CD4-positive, alpha-beta memory T cell (primary cell): ENCODE measurements at regions not wholly inside any gene's neighbourhood (a gene's known extent, or its start where the extent isn't known, plus 50 kb on each side); places are given as distances from the start of the nearest gene placed in this dataset.
"Not testable (repeated sequence)": the region's sequence is repeated elsewhere in the genome, so short reads cannot be mapped to it uniquely, and the experiment has no call there.

Experiments used
- CTCF ChIA-PET: fragments of 350-600 bp; sonication (Branson Sonifier 250); formaldehyde crosslinking; loops from one replicate; lab custom pipeline; 2021; ENCODE audit warnings: inconsistent platforms; ENCODE audit not compliant: partially characterized antibody; lab: Charles Lee
- POLR2A ChIA-PET: fragments of 350-600 bp; sonication (Branson Sonifier 250); formaldehyde crosslinking; loops from one replicate; lab custom pipeline; 2021; ENCODE audit not compliant: partially characterized antibody; lab: Charles Lee
- DNase-seq, 5 donors: peaks; one replicate each; pipeline versions ENCODE4 v3.0.0 to v3.0.0-alpha.2; 2020 to 2022; ENCODE audit warnings: mixed read lengths in 1 of 5
- H3K27ac ChIP-seq: one replicate; pipeline ENCODE4 v1.7.0; 2013; ENCODE audit warnings: low read depth, low read length
- H3K27me3 ChIP-seq: 2 replicates; pipeline ENCODE4 v1.7.0; 2013; ENCODE audit warnings: mild to moderate bottlenecking, low read length, moderate library complexity; ENCODE audit not compliant: insufficient read depth
- H3K36me3 ChIP-seq: 2 replicates; pipeline ENCODE4 v1.7.0; 2013; ENCODE audit warnings: mild to moderate bottlenecking, low read length, moderate library complexity; ENCODE audit not compliant: insufficient read depth
- H3K4me1 ChIP-seq: 2 replicates; pipeline ENCODE4 v1.7.0; 2013; ENCODE audit warnings: mild to moderate bottlenecking, low read length, moderate library complexity; ENCODE audit not compliant: insufficient read depth
- H3K4me3 ChIP-seq, 2 donors: one replicate each; pipeline ENCODE4 v1.7.0; 2013; ENCODE audit warnings: low read length in 2 of 2, mild to moderate bottlenecking in 1 of 2
- H3K9me3 ChIP-seq, 2 donors: one replicate each; pipeline ENCODE4 v1.7.0; 2013; ENCODE audit warnings: low read length in 2 of 2, control low read depth in 1 of 2; ENCODE audit not compliant: control insufficient read depth in 1 of 2
- H3K27ac Mint-ChIP-seq, 7 donors: one replicate each; pipeline ENCODE4 v1.8.0; 2020 to 2021; ENCODE audit warnings: mixed read lengths in 7 of 7, mild to moderate bottlenecking in 6 of 7, inconsistent platforms in 3 of 7, moderate library complexity in 3 of 7
- H3K27me3 Mint-ChIP-seq, 2 donors: one replicate each; pipeline ENCODE4 v1.8.0; 2020 to 2021; ENCODE audit warnings: mixed read lengths in 2 of 2
- H3K36me3 Mint-ChIP-seq, 2 donors: one replicate each; pipeline ENCODE4 v1.8.0; 2020 to 2021; ENCODE audit warnings: mixed read lengths in 2 of 2, inconsistent platforms in 1 of 2, mild to moderate bottlenecking in 1 of 2
- H3K4me1 Mint-ChIP-seq, 4 donors: one replicate each; pipeline ENCODE4 v1.8.0; 2020 to 2021; ENCODE audit warnings: mixed read lengths in 4 of 4, mild to moderate bottlenecking in 1 of 4
- H3K4me3 Mint-ChIP-seq, 8 donors: one replicate each; pipeline ENCODE4 v1.8.0; 2020 to 2021; ENCODE audit warnings: mixed read lengths in 8 of 8, mild to moderate bottlenecking in 7 of 8, moderate library complexity in 6 of 8, inconsistent platforms in 3 of 8
- H3K9me3 Mint-ChIP-seq, 8 donors: one replicate each; pipeline ENCODE4 v1.8.0; 2020 to 2021; ENCODE audit warnings: mixed read lengths in 8 of 8, mild to moderate bottlenecking in 5 of 8, inconsistent platforms in 3 of 8, moderate library complexity in 1 of 8
- intact Hi-C: fragments of 100-400 bp; cut with micrococcal nuclease; formaldehyde crosslinking; loops from one replicate; pipeline ENCODE4 v1.15.1; 2023

DNA sequence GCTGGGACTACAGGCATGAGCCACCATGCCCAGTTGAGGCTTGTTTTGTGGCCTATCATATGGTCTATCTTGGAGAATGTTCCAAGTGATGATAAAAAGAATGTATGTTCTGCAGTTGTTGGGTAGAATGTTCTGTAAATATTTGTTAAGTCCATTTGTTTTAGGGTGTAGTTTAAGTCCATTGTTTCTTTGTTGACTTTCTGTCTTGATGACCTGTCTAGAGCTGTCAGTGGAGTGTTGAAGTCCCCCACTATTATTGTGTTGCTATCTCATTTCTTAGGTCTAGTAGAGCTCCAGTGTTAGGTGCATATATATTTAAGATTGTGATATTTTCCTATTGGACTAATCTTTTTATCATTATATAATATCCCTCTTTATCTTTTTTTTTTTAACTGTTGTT is 284.3 kb upstream of the EXOC2 start:
- CTCF ChIA-PET, H3K9me3 ChIP-seq, H3K4me1 ChIP-seq, POLR2A ChIA-PET, intact Hi-C loops, H3K4me1 Mint-ChIP-seq, H3K27ac ChIP-seq, H3K4me3 ChIP-seq, H3K27me3 Mint-ChIP-seq, H3K36me3 ChIP-seq, H3K4me3 Mint-ChIP-seq, H3K36me3 Mint-ChIP-seq, H3K27ac Mint-ChIP-seq, DNase-seq, H3K27me3 ChIP-seq: not testable (repeated sequence)
- H3K9me3 Mint-ChIP-seq, result peaks cover 10 to 45% (median 28%) of the 10 kb centered on the region in 8 donors

GRCh38 chr6:971981-972640 is 279.2 kb upstream of the EXOC2 start:
- intact Hi-C loops, result no loop called here
- Mint-ChIP-seq H3K27ac (no peak overlapping the region), H3K4me1 (no peaks in the 10 kb centered on the region), H3K4me3 (no peak overlapping the region), H3K27me3 (peaks cover 2% of the 10 kb centered on the region in 2 donors), H3K36me3 (no peaks in the 10 kb centered on the region), H3K9me3 (peaks cover 8 to 25% (median 19%) of the 10 kb centered on the region in 8 donors)
- Histone ChIP-seq H3K9me3 (no peaks in the 10 kb centered on the region), H3K4me1 (no peaks in the 10 kb centered on the region), H3K4me3 (no peak overlapping the region), H3K36me3 (no peaks in the 10 kb centered on the region), H3K27me3 (no peaks in the 10 kb centered on the region), H3K27ac (no peak overlapping the region)
- ChIA-PET POLR2A (no interaction called here), CTCF (no interaction called here)
- no peak for DNase-seq

GRCh38 chr6:968791-969190 is 275.9 kb upstream of the EXOC2 start:
- Mint-ChIP-seq H3K36me3 (no peaks in the 10 kb centered on the region), H3K27me3 (peaks cover 3 to 8% of the 10 kb centered on the region in 2 donors), H3K4me3 (no peak overlapping the region), H3K27ac (no peak overlapping the region), H3K9me3 (peaks cover 0 to 2% (median 0%) of the 10 kb centered on the region in 8 donors), H3K4me1 (no peaks in the 10 kb centered on the region)
- intact Hi-C loops, result no loop called here
- no peak overlapping the region for H3K4me3 ChIP-seq
- POLR2A ChIA-PET, result no interaction called here
- no peaks in the 10 kb centered on the region for H3K36me3 ChIP-seq
- no peak overlapping the region for H3K27ac ChIP-seq
- H3K9me3 ChIP-seq, result no peaks in the 10 kb centered on the region
- no peak for DNase-seq
- H3K27me3 ChIP-seq, result no peaks in the 10 kb centered on the region
- CTCF ChIA-PET, result no interaction called here
- H3K4me1 ChIP-seq, result no peaks in the 10 kb centered on the region

DNA sequence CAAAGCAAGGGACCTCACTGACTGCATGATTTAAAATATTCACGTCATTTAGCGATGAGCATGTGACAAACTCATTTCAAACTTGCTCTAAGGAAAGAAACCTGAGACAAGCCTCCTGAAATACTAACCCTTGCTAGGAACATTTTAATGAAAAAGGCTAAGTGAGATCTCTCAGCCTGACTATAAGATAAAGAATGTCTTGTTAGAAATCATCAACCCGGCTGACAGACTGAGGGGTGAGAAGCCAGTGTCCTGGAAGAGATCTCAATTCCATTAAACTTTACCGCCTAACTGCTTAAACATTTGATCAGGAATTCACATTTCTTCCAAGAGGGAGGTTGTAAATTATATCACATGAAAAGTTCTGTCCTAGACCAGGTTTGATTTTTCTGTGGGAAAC is 274.8 kb upstream of the EXOC2 start:
- DNase-seq, result no peak
- H3K4me1 ChIP-seq, result no peaks in the 10 kb centered on the region
- intact Hi-C loops, result no loop called here
- no peak overlapping the region for H3K27ac Mint-ChIP-seq
- no peak overlapping the region for H3K4me3 ChIP-seq
- ChIA-PET CTCF (no interaction called here), POLR2A (no interaction called here)
- H3K27me3 ChIP-seq, result no peaks in the 10 kb centered on the region
- H3K9me3 ChIP-seq, result no peaks in the 10 kb centered on the region
- H3K27me3 Mint-ChIP-seq, result peaks cover 3 to 8% of the 10 kb centered on the region in 2 donors
- H3K36me3 ChIP-seq, result no peaks in the 10 kb centered on the region
- no peak overlapping the region for H3K4me3 Mint-ChIP-seq
- H3K36me3 Mint-ChIP-seq, result no peaks in the 10 kb centered on the region
- H3K9me3 Mint-ChIP-seq, result peaks cover 0 to 2% (median 0%) of the 10 kb centered on the region in 8 donors
- H3K4me1 Mint-ChIP-seq, result no peaks in the 10 kb centered on the region
- no peak overlapping the region for H3K27ac ChIP-seq

DNA sequence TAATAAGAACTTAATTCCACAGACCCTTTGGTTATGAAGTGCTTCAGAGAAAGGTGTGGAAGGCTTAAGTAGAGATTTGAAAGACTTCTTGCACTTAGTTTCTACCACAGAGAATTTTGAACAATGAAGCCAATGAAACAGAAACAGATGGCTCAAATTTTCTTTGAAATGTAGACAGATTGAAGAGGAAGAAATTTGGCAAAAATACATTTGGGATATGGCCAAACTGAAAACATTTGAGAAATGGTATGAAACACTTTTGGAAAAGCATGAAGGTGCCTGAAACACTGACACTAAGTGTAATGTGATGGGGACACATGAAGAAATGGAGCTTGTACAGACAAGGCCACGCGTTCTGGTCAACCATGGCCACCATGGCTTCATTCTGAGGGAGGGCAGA is 272.4 kb upstream of the EXOC2 start:
- Histone ChIP-seq H3K4me3 (no peak overlapping the region), H3K9me3 (no peaks in the 10 kb centered on the region), H3K27ac (no peak overlapping the region), H3K27me3 (no peaks in the 10 kb centered on the region), H3K36me3 (no peaks in the 10 kb centered on the region), H3K4me1 (no peaks in the 10 kb centered on the region)
- CTCF ChIA-PET, result no interaction called here
- POLR2A ChIA-PET, result no interaction called here
- Mint-ChIP-seq H3K27me3 (peaks cover 6 to 8% of the 10 kb centered on the region in 2 donors), H3K27ac (no peak overlapping the region), H3K36me3 (no peaks in the 10 kb centered on the region), H3K4me3 (no peak overlapping the region), H3K4me1 (no peaks in the 10 kb centered on the region), H3K9me3 (no peaks in the 10 kb centered on the region)
- no peak for DNase-seq
- intact Hi-C loops, result no loop called here

DNA sequence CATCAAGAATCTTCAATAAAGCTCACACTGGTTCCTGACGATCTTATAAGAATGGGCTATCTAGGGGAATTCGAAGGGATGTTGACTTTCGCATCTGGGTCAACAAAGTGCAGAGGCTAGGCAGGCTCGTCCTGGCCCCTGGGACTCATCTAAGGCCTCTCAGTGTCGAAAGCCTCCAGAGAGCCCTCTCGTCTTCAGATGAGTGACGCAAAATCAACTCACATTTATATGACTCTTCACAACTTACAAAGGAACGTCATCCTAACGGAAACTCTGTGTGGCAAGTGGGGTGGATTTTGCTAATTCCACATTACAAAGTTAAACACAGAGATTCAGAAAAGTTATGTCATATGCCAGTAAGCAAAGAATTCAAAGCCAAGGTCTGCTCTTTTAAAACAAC is 270.5 kb upstream of the EXOC2 start:
- no peaks in the 10 kb centered on the region for H3K9me3 ChIP-seq
- no peak for DNase-seq
- no peak overlapping the region for H3K4me3 Mint-ChIP-seq
- no peak overlapping the region for H3K27ac ChIP-seq
- POLR2A ChIA-PET, result no interaction called here
- no peaks in the 10 kb centered on the region for H3K4me1 ChIP-seq
- no peak overlapping the region for H3K4me3 ChIP-seq
- no peaks in the 10 kb centered on the region for H3K36me3 Mint-ChIP-seq
- H3K27me3 ChIP-seq, result no peaks in the 10 kb centered on the region
- peaks cover 6 to 9% of the 10 kb centered on the region in 2 donors for H3K27me3 Mint-ChIP-seq
- H3K36me3 ChIP-seq, result no peaks in the 10 kb centered on the region
- no peak overlapping the region for H3K27ac Mint-ChIP-seq
- H3K9me3 Mint-ChIP-seq, result no peaks in the 10 kb centered on the region
- H3K4me1 Mint-ChIP-seq, result no peaks in the 10 kb centered on the region
- intact Hi-C loops, result no loop called here
- CTCF ChIA-PET, result no interaction called here

DNA sequence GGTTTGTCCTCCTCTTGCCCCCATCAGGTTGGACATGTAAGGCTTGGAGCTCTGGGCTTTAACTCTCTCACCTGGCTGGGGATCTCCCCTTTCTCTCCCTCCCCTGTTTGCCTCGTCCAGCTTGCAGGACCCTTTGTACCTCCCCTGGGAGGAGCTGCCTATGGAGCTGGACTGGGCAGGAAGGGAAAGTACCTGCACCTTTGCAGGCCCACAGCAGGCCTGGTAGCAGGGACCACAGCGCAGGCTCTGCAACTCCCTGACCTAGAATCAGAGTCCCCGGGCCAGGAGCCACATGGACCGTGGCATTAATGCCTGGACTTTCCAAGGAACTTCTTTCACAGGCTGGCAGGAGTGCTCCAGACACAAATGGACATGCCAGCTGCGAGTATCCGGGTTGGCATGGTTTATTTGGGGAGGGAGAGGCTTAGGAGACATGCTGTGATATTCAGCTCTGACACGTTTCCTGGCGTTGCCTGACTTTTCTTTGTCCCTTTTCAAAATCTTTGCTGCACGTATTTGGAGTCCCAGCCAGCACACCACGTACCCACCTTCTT is 268.5 kb upstream of the EXOC2 start:
- ChIA-PET CTCF (no interaction called here), POLR2A (no interaction called here)
- Histone ChIP-seq H3K4me3 (no peak overlapping the region), H3K27ac (no peak overlapping the region), H3K4me1 (no peaks in the 10 kb centered on the region), H3K36me3 (no peaks in the 10 kb centered on the region), H3K9me3 (no peaks in the 10 kb centered on the region), H3K27me3 (no peaks in the 10 kb centered on the region)
- Mint-ChIP-seq H3K4me1 (no peaks in the 10 kb centered on the region), H3K9me3 (no peaks in the 10 kb centered on the region), H3K27me3 (peaks cover 8 to 15% of the 10 kb centered on the region in 2 donors), H3K27ac (no peak overlapping the region), H3K36me3 (no peaks in the 10 kb centered on the region), H3K4me3 (no peak overlapping the region)
- DNase-seq, result no peak
- intact Hi-C loops, result no loop called here
